ENCODE measurements at regions not wholly inside any gene's neighbourhood (a gene's known extent, or its start where the extent isn't known, plus 50 kb on each side); places are given as distances from the start of the nearest gene placed in this dataset.

DNA sequence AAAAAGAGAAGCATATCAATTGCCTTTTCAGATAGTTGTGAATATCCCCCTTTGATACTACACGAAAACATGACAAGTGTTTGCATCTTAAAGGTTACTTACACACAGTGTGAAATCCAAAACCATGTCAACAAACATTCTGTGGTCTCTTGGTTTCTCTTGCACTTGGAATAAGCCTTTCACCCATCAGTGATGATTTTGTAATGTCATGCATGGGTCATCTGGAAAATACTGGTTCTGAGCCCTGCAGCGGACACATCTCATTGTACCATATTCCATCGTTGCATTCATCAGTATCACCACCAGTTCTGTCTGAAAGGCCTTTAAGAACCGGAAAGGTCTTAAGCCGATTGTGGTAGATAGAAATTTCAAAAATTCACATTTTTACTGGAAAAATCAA is 65.4 kb upstream of the SOX1 start:
- TF ChIP-seq, protein P1, sequence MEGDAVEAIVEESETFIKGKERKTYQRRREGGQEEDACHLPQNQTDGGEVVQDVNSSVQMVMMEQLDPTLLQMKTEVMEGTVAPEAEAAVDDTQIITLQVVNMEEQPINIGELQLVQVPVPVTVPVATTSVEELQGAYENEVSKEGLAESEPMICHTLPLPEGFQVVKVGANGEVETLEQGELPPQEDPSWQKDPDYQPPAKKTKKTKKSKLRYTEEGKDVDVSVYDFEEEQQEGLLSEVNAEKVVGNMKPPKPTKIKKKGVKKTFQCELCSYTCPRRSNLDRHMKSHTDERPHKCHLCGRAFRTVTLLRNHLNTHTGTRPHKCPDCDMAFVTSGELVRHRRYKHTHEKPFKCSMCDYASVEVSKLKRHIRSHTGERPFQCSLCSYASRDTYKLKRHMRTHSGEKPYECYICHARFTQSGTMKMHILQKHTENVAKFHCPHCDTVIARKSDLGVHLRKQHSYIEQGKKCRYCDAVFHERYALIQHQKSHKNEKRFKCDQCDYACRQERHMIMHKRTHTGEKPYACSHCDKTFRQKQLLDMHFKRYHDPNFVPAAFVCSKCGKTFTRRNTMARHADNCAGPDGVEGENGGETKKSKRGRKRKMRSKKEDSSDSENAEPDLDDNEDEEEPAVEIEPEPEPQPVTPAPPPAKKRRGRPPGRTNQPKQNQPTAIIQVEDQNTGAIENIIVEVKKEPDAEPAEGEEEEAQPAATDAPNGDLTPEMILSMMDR (IDR thresholded peaks at IDR 0.05): no peak
- TF ChIP-seq, protein P2, sequence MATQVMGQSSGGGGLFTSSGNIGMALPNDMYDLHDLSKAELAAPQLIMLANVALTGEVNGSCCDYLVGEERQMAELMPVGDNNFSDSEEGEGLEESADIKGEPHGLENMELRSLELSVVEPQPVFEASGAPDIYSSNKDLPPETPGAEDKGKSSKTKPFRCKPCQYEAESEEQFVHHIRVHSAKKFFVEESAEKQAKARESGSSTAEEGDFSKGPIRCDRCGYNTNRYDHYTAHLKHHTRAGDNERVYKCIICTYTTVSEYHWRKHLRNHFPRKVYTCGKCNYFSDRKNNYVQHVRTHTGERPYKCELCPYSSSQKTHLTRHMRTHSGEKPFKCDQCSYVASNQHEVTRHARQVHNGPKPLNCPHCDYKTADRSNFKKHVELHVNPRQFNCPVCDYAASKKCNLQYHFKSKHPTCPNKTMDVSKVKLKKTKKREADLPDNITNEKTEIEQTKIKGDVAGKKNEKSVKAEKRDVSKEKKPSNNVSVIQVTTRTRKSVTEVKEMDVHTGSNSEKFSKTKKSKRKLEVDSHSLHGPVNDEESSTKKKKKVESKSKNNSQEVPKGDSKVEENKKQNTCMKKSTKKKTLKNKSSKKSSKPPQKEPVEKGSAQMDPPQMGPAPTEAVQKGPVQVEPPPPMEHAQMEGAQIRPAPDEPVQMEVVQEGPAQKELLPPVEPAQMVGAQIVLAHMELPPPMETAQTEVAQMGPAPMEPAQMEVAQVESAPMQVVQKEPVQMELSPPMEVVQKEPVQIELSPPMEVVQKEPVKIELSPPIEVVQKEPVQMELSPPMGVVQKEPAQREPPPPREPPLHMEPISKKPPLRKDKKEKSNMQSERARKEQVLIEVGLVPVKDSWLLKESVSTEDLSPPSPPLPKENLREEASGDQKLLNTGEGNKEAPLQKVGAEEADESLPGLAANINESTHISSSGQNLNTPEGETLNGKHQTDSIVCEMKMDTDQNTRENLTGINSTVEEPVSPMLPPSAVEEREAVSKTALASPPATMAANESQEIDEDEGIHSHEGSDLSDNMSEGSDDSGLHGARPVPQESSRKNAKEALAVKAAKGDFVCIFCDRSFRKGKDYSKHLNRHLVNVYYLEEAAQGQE (IDR thresholded peaks at IDR 0.05; ENCODE audit: insufficient read depth in 1 of 2, low read depth in 2 of 2, low read length in 1 of 2): no peak
- no peak for TF ChIP-seq SIN3A (IDR thresholded peaks at IDR 0.05; ENCODE audit: borderline replicate concordance, insufficient read depth, low read depth, low read length)
- no peak for TF ChIP-seq POLR2AphosphoS5 (IDR thresholded peaks at IDR 0.05; ENCODE audit: low read depth, low read length)
